ENCODE measurements at regions not wholly inside any gene's neighbourhood (a gene's known extent, or its start where the extent isn't known, plus 50 kb on each side); places are given as distances from the start of the nearest gene placed in this dataset.

- no peak for TF ChIP-seq CTCF (conservative IDR thresholded peaks at IDR 0.05; ENCODE audit: low read depth, low read length)
- no peak for TF ChIP-seq EZH2 (IDR thresholded peaks at IDR 0.05; ENCODE audit: low read length, unreplicated experiment)
Measured at GRCh38 chr14:22510527-22511110, 78.4 kb downstream of the DAD1 start.
